ENCODE measurements at regions not wholly inside any gene's neighbourhood (a gene's known extent, or its start where the extent isn't known, plus 50 kb on each side); places are given as distances from the start of the nearest gene placed in this dataset.
"Not testable (repeated sequence)": the region's sequence is repeated elsewhere in the genome, so short reads cannot be mapped to it uniquely, and the experiment has no call there.

DNA sequence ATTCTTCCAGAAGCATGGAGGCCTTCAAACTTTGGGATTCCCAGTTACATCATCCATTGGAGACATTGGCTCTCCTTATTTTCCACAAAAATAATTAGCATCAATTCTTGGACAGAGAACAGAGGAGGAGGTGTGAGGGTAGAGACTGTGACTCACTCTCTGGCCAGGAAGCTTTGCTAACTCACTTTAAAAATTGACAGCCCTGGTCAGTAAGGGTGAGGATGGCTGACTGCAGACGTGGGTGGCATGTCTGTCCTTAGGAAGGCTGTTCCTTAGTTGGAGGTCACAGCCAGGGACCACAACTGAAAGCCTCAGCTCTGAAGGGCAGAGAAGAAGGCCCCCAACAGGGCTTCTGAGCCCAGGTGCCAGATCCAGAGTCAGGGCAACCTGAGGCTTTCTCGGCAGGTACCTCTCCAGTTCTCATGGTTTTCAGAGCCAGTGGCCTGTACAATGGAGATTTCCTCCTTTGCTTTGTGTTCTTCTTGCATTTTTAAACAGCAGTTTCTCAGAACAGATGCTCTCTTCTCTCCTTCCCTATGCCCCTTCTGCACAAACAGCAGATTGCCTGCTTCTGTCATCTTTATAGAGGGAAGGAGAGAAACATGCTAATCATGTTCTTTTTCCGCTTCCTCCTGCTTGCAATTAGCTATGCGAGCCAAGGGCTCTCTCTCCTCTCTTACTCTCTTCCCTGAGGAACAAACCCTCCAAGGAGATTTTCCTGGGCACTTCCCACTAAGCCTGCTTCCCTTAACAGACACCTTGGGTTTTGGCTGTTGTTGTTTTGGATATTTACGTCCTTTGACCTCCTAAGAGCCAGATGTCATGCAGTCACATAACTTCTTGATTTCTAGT lies 92.5 kb upstream of the ZNF366 start:
- in situ Hi-C loops (cut with HindIII; ENCODE audit: low sequenced_read_pairs) = no loop called here

DNA sequence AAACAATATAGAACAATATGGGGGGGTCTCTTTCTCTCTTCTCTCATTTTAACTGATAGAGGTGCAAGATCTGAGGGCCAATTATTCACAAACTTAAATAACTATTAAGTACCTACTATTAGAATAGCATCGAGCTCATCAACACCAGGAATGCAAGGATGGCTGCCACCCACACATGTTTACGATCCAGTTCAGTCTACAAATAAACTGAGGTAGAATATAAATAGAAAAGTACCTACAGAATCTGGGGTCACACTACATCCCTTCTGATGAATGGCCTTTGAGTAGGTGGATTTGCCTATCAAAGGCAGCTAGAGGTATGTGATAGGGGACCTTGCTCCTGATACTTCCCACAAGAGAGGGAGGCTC lies 91.8 kb upstream of the ZNF366 start:
- in situ Hi-C loops (cut with HindIII; ENCODE audit: low sequenced_read_pairs) = no loop called here

DNA sequence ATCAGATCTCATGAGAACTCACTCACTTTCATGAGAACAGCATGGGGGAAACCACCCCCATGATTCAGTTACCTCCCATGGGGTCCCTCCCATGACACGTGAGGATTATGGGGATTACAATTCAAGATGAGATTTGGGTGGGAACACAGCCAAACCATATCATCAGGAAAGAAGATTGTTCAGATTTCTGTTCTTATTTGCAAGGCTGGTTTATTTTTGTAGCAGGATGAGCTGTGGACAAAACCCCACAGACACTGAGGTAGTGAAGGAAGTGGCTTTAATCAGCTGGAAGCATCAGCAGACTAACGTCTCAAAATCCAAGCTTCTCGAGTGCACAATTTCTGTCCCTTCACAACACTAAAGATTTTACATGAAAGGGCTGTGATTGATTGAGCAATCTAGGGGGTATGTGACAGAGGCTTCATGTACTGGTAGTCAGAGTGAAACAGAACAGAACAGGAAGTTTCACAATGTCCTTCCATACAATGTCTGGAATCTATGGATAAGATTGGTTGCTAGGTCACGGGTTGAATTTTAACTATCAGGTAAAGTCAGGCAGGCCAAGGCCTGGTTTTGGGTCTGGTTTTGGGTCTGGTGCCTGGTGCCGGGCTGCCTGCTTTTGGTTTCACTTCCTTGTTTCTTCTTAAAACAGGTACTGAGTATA lies 91.3 kb upstream of the ZNF366 start:
- in situ Hi-C loops (cut with HindIII; ENCODE audit: low sequenced_read_pairs) = no loop called here

DNA sequence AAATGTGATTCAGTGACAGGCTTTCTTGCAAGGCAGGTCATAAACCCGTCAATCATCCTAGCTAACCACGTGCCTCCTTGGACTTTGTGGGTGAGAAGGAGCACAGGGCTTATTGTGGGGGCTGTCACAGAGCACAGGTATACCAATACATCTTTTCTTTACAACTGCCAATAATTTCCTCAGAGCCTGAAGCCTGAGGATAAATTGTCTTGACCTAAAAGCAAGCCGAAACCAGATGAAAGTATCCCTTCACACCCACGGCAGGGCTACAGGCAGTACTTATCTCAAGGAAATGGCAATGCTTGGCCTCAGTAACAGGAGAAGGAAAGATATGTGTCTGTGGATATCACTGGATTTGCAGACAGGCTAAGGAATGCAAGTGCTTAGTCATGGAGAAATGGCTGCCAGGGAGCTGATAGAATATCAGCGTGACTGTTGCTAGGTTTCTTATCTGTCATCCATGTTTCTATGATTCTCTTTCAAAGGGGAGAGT lies 90.3 kb upstream of the ZNF366 start:
- in situ Hi-C loops (cut with HindIII; ENCODE audit: low sequenced_read_pairs) = no loop called here

DNA sequence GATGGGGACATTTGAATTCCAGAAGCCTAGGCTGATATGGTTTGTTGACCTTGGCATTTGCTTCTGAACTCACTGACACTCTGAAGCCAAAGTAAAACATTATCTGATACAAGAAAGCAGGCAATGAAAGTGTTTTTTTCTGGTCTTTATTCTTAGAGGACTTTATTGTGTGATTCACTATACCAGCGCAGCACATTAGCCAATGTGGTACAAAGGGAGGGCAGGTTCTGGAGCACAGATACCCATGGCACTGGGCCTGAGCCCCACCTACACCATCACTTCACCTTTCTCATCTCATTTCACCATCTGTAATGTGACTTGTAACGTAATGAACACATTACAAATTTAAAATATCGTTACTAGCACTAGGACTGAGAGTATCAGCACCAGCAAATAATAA lies 89.7 kb upstream of the ZNF366 start:
- in situ Hi-C loops (cut with HindIII; ENCODE audit: low sequenced_read_pairs) = no loop called here

DNA sequence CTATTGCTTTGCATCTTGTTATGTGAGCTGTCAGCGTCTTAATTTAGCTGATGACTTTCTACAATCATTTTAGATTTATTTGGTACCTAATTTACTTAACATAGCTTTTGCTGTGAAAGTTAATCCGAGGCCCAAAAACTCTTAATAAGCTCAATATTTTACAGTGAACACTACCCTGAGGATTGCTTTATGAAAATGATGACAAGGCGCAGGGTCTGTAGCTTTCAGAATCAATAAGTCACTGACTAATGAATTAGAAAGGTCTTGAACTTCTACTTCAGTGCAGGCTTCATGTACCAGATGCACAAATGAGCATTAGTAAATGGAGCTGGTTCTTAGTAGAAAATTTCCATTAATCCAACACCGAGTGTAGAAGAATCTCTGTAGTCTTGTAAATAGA lies 81.4 kb upstream of the ZNF366 start:
- in situ Hi-C loops (cut with HindIII; ENCODE audit: low sequenced_read_pairs) = no loop called here

DNA sequence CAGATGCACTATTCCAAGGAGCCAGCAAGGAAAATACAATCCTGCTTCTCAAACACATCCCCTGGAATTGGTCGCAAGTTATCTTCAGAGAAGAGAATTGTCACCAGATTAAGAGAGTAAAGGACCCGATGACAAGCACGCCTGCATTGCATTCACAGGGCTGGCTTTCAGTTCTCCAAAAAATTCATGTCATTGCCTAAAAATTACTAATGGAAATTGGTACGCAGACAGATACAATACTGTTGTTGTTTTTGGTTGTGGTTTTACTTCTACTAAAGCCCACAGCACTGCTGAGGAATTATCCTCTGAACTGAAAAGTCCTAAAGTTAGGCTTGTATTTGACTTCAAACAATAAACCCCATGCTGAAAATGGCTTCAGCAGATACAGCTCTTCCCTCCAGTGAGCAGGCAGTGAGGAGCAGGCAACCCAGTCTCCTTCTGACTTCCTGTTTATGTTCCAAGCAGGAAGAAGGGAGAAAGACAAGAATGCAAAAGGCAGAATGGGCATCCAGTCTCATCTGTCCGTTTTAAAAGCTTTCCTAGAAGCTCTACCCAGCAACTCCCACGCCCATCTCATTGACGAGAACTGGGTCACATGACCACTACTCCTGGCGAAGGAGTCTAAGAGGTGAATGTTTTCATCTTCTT lies 80.6 kb upstream of the ZNF366 start:
- in situ Hi-C loops (cut with HindIII; ENCODE audit: low sequenced_read_pairs) = no loop called here

DNA sequence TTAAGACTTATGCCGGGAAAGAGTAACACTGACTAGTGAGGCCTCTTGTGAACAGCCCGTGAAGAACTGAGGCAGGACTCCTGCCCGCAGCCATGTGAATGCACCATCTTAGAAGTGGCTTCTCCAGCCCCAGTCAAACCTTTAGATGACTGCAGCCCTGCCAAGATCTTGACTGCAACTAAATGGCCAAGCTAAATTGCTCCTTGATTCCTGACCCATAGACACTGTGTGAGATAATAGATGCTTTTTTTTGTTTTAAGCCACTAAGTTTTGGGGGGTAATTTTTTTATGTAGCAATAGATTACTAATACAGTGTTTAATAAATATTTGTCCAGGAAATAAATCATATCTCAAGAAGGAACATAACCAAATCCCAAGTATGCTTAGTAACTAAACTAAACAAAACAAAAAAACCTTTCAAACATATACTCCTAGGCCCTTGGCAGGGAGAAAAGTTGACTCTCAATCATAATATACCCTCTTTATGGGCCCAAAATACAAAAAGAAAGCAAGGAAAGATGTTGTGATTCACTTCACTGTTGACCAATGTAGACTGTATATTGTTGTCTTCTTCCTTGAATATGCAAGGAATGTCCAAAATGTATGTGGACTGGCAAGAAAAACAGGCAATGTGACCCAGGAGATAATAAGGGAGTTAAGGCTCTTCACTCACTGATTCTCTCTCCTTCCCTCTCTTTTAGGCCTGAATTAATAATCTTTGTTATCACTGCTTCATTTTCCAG lies 79.7 kb upstream of the ZNF366 start:
- in situ Hi-C loops (cut with HindIII; ENCODE audit: low sequenced_read_pairs) = no loop called here

DNA sequence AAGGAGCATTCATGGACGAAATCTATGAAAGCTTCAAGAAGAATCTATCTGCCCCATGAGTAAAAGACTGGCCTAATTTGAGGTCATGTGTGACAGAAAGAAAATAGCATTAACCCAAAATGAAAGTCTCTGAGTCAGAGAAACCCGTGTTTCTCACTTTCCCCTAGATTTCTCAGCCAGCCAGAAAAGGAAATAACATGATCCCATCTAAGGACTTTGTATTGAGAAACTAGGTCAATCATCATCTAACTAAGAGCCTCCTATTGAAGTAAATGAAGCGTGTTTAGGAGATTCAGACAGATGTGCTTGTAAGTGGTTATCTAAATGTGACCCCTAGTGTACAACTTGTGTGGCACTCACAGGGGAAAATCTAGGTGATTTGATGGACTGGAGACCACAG lies 77.3 kb upstream of the ZNF366 start:
- in situ Hi-C loops (cut with HindIII; ENCODE audit: low sequenced_read_pairs) = no loop called here

DNA sequence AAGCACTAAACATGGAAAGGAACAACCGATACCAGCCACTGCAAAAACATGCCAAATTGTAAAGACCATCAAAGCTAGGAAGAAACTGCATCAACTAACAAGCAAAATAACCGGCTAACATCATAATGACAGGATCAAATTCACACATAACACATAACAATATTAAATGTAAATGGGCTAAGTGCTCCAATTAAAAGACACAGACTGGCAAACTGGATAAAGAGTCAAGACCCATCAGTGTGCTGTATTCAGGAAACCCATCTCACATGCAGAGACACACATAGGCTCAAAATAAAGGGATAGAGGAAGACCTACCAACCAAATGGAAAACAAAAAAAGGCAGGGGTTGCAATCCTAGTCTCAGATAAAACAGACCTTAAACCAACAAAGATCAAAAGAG lies 72.1 kb upstream of the ZNF366 start:
- in situ Hi-C loops (cut with HindIII; ENCODE audit: low sequenced_read_pairs) = not testable (repeated sequence)

DNA sequence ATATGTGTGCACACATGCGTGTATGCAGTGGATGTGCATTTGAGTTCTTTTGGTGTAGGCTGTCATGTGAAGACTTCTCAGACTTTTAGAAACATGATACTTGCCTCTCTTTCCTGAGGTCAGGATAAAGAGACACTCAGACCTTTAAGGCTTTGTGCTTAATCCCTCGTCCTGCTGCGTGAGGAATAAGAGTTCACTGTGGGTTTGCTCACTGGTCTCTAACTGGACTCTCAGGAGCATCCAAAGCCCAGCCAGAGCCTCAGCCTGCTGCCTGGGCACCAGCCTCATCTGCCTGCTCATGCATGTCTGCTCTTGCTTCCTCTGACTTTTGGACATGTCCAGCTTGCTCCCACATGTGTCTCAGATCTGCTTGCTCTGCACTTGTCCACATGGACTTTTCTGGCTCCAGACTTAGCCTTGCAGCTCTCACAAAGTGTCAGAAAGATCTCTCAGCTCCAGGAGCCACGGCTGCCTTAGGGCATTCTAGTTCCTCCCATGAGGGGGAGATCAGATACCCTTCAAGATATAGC lies 65.1 kb upstream of the ZNF366 start:
- in situ Hi-C loops (cut with HindIII; ENCODE audit: low sequenced_read_pairs) = no loop called here

DNA sequence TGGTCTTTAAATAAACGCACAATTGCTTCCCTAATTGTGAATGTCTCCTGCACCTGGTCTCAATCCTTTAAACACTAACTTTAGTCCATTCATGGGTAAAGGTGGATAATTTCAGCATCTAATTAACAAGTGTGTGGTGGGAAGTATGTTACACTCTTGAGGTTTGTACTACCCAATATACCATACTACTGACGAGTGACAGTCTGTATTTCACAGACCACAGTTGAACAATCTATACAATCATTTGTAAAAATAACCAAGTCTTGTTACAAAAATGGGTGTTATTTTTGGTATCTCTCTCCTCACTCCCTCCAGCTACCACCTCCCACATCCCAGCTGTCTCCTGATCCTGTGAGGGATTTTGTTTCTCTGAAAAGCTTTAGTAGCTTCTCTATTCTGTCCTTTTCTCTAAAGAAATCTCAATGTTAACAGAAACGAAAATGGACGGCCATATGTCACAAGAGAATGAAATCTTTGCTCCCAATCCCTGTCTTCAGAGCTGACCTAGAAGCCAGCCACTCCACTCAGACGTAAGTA lies 62.3 kb upstream of the ZNF366 start:
- in situ Hi-C loops (cut with HindIII; ENCODE audit: low sequenced_read_pairs) = no loop called here

DNA sequence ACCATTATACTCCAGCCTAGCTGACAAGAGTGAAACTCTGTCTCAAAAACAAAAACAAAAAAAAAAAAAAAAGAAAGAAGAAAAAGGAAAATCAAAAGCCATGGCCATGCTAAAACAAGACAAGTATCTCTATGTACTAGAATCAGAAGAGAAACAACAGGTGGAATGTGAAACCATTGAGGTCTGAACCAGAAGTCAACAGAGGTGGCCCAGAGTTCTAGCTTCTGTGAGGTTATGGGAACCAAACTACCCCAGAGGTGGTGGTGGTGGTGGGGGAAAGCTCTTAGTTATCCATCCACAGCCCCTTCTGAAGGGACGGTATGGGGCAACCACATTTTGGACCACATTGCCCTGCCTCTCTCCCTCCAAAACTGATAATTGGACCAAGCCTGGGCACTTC lies 59.5 kb upstream of the ZNF366 start:
- in situ Hi-C loops (cut with HindIII; ENCODE audit: low sequenced_read_pairs) = no loop called here

DNA sequence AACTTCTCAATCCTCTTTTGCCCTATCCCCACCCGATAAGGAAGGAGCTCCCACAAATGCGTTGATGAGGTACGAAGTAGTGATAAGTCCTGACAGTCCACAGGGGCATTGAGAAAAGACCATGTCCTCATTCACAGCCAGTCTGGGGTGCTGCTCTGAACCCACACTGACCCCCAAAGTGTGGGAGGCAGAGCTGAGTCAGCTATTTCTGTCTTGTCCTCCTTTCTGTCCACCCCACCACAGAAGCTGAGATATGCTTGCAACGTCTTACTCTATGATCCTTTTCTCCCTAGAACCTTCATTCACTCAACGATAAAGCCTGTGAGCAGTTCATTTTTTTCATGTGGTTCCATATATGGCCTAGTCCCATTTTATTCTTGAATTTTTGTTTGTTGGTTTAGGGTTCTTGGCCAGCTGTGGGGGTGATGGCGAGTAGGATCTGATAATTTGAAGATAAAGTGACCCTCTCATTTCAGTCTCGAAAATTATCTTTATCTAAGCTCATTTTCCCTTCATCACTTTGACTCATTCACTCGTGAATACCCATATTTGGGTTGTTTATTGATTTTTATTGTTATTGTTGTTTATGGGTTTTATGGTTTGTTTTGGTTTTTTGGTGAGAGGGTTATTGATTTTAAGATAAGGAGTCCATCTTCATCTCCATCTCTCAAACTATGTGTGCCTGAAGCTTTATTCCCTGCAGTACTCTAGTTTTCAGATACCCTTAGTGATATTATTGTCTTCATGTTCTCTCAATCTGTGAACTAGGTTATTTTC lies 58.5 kb upstream of the ZNF366 start:
- in situ Hi-C loops (cut with HindIII; ENCODE audit: low sequenced_read_pairs) = no loop called here

DNA sequence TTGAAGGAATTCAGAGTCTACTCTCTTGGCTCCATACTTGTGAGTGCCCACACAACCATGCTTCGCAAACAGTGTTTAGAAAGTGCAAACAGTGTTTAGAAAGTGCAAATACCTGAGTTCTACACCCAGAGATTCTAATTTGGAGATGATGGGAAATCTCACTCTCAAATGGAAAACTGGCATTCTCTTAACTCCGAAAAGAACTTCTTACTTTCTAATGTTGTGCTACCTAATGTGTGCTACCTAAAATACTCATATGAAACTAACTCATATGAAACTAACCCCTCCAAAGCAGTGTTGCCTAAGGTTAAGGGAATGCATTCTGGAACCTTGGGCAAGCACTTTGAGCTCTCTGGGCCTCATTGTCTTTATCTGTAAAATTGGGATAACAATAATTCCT lies 55.5 kb upstream of the ZNF366 start:
- in situ Hi-C loops (cut with HindIII; ENCODE audit: low sequenced_read_pairs) = no loop called here

DNA sequence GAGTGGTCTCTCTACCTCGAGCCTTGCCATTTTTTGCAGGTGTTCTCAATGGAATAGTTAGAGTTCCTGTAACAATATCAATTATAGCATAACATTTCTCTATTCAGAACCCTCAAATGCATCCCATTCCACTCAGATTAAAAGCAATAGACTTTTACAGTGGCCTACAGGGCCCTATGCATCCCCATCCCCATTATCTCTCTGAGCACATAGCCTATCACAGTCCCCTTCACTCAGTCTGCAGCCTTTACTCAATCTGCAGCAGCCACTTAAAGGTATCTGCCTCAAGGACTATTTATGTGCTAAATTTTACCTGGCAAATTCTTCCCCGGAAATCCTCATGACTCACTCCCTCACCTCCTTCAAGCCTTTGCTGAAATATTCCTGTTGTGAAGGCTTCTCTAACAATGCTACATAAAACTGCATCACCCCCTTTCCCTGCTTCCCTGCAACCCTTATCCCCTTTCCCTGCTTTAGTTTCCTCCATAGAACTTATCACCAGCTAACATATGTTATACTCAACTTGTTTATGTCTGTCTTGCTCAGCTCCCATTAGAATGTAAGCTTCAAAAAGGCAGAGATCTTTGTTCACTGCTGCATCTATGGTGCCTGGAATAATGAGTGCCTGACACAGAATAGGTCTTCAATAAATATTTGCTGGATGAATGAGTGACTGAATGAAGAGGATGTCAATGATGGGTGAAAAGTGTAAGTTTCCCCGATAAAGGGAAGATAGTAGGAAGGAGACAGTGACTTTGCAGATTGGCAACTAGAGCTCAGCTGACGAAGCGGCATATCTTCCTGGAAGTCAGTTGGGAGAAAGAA lies 54.1 kb upstream of the ZNF366 start:
- in situ Hi-C loops (cut with HindIII; ENCODE audit: low sequenced_read_pairs) = no loop called here

DNA sequence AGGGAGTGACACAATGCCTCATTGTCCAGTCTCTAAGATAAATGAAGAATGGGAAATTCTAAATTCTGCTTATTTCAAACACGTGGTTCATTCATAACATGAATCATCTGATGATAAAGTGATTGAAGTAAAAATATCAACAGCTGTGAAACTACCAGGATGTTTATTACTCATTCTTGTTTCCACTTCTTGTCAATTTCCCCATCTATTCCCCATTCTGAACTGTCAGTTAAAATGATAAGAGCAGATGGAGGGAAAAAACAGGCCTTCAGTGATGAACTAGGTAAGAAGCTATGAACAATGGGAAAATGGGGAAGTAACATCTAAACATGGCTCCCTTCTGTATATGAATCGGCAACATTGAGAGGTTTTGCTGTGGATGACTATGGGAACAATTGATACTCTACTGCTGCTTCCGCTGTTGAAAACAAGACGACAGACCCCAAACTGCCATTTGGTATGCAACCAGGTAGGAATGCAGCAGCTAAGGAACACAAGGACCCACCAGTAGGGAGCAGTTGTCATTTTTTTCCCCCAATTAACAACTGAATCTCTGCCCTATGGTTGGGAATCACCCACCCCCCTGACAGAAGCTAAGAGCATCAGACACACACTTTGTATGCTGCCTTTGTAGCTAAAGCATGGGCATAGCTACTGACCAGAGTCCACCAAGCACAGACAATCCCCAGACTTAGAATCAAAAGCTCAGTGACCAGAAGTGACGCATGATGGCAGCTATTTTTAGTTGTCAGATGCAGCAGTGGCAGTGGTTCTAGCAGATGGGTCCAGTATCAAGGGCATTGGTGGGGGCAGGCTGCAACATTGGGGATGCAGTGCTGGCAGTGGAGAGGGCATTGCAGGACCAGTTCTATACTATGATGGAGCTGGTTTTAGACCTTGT lies 52.9 kb upstream of the ZNF366 start:
- in situ Hi-C loops (cut with HindIII; ENCODE audit: low sequenced_read_pairs) = no loop called here

DNA sequence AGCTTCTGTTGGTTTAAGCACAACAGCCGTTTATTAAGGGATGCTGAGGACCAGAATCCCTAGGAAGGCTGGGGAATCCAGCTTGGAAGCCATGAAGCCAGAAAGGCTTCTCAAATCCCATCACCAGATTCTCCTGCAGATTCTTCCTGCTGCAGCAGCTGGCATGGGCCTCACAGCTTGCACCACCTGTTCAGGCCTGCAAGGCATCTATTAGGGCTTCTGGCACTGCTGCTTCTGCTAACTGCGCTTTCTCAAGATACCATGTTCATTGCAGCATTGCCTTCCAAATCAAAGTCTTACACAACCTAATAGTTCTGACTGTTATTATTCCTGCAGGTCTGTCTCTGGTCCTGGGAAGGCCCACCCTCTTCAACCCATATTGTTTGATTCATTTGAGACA lies 51.2 kb upstream of the ZNF366 start:
- in situ Hi-C loops (cut with HindIII; ENCODE audit: low sequenced_read_pairs) = no loop called here

All from endothelial cell of hepatic sinusoid (primary cell).